ENCODE measurements at regions not wholly inside any gene's neighbourhood (a gene's known extent, or its start where the extent isn't known, plus 50 kb on each side); places are given as distances from the start of the nearest gene placed in this dataset.

- TF ChIP-seq CTCF (IDR thresholded peaks at IDR 0.05; ENCODE audit: insufficient read depth, low read length, missing control alignments), result no peak
- no peak overlapping the region for H3K4me3 ChIP-seq (ENCODE audit: low read depth, low read length)
- POLR2A ChIA-PET, result no interaction called here
- DNase-seq (ENCODE audit: low read depth, low spot score), result no peak
- CTCF ChIA-PET, result no interaction called here
These were observed 281.9 kb upstream of the MTPN start for GRCh38 chr7:136259074-136259473.

DNA sequence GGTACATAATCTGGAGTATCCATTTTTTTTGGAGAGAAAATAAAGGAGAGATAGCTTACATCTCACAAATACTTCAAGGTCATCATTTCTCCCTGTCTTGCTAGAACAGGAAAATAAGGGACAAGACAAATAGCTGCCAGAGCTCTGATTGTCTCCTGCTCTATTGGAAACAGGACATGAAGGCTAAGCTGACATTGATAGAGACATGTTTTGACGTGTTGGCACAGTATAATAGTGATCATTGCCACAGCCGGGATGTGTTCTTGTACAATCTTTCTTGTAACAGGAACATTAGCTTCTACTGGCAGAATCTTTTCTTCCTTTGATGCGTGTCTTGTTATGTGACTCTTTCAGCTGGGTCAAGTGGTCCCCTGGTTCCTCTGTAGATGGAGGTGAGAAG, 279.3 kb upstream of the MTPN start:
- DNase-seq (ENCODE audit: low read depth, low spot score), result no peak
- ChIA-PET CTCF (no interaction called here), POLR2A (no interaction called here)
- no peak for TF ChIP-seq CTCF (IDR thresholded peaks at IDR 0.05; ENCODE audit: insufficient read depth, low read length, missing control alignments)
- no peak overlapping the region for H3K4me3 ChIP-seq (ENCODE audit: low read depth, low read length)

DNA sequence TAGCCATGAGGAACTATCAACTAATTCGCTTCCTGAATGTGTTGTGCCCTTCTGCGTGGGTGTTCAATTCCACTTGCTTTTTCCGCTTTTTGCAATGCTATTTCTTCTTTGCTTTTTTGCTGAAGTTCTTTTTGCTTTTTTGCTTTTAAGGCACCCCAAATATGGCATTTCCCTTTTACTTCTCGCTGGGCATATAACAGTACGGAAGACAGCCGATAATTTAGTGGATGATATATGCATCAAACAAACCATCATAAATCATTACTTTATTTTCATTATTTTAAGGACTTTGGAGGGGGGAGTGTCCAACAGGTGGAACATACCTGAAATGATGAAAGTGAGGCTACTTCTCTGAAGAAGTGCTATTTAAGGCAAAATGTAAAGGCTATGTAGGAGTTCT, 277.0 kb upstream of the MTPN start:
- CTCF ChIA-PET, result no interaction called here
- POLR2A ChIA-PET, result no interaction called here
- no peak overlapping the region for H3K4me3 ChIP-seq (ENCODE audit: low read depth, low read length)
- no peak for TF ChIP-seq CTCF (IDR thresholded peaks at IDR 0.05; ENCODE audit: insufficient read depth, low read length, missing control alignments)
- no peak for DNase-seq (ENCODE audit: low read depth, low spot score)

- ChIA-PET CTCF (no interaction called here), POLR2A (no interaction called here)
- H3K4me3 ChIP-seq (ENCODE audit: low read depth, low read length), result no peak overlapping the region
- TF ChIP-seq CTCF (IDR thresholded peaks at IDR 0.05; ENCODE audit: insufficient read depth, low read length, missing control alignments), result no peak
- DNase-seq (ENCODE audit: low read depth, low spot score), result no peak
These were observed 274.7 kb upstream of the MTPN start for GRCh38 chr7:136251826-136252225.

- no peak for DNase-seq (ENCODE audit: low read depth, low spot score)
- POLR2A ChIA-PET, result no interaction called here
- no peak for TF ChIP-seq CTCF (IDR thresholded peaks at IDR 0.05; ENCODE audit: insufficient read depth, low read length, missing control alignments)
- no peak overlapping the region for H3K4me3 ChIP-seq (ENCODE audit: low read depth, low read length)
- CTCF ChIA-PET, result no interaction called here
These were observed 270.1 kb upstream of the MTPN start for GRCh38 chr7:136247211-136247610.

DNA sequence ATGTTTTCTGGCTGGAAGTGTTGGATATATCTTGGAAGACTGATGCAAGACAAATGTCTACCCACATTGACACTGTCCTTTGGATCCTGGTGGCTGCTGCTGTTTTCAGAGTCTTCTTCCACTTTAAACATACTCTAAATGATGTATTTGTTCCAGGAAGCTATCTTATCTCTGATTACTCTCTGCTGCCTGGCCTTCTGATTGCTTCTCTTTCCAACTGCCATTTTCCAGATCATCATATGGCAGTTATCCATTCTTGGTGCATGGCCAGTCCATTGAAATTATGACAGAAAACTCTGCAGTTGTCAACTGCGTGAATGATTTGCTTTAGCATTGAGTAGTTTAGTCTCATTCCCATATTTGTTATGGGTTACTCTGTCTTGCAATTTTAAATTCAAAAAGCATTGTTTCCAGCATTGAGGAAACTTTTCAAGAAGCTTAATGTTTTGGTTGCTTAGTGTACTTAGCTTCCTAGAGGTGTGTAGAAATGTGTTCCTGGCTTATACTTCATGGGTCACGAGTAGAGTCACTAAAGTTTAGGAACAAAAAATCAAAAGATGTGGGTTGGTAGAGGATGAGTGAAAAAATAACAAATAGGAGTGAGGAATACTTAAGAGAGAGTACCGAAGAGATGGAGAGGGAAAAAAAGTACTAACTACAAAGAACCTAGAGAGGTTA, 268.3 kb upstream of the MTPN start:
- no peak for TF ChIP-seq CTCF (IDR thresholded peaks at IDR 0.05; ENCODE audit: insufficient read depth, low read length, missing control alignments)
- ChIA-PET CTCF (no interaction called here), POLR2A (no interaction called here)
- no peak for DNase-seq (ENCODE audit: low read depth, low spot score)
- H3K4me3 ChIP-seq (ENCODE audit: low read depth, low read length), result no peak overlapping the region
